ENCODE measurements at regions not wholly inside any gene's neighbourhood (a gene's known extent, or its start where the extent isn't known, plus 50 kb on each side); places are given as distances from the start of the nearest gene placed in this dataset.

DNA sequence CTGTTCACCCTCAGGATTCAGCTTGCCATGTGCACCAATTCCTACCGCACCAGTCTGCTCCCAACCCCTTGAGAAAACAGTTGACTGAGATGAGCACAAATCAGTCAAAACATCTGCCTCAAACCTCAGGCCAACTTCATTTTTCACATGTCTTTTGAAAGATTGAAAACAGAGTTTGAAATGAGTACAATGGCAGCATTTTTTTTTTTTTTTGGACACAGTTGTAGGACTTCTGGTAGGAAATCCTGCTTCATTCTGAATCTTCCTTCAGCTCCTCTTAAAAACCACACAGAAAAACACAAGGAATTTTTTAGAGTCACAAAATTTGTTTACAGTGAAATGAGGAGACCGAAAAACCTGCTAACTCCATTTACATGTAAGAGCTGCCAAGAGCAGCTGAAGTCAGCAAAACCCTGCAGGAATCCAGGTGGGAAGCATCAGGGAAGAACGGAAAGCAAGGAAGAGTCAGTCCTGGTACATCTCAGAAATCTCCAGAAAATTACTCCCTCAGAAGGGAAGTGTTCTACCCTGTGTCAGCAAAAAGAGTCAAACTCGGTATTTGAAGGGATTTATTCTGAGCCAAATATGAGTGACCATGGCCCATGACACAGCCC lies 100.3 kb upstream of the TMTC1 start:
- no peak for DNase-seq
- no peaks in the 10 kb centered on the region for H3K27me3 Mint-ChIP-seq
- no peak overlapping the region for H3K27ac Mint-ChIP-seq
- no peaks in the 10 kb centered on the region for H3K4me1 Mint-ChIP-seq
- no peaks in the 10 kb centered on the region for H3K9me3 Mint-ChIP-seq (ENCODE audit: low read depth)
- CTCF ChIA-PET, result no interaction called here
- H3K4me3 Mint-ChIP-seq, result no peak overlapping the region
- ATAC-seq, result no peak
- no peaks in the 10 kb centered on the region for H3K36me3 Mint-ChIP-seq

- CTCF ChIA-PET, result no interaction called here
- Mint-ChIP-seq H3K4me3 (no peak overlapping the region), H3K4me1 (no peaks in the 10 kb centered on the region), H3K27me3 (no peaks in the 10 kb centered on the region), H3K36me3 (no peaks in the 10 kb centered on the region), H3K27ac (no peak overlapping the region), H3K9me3 (ENCODE audit: low read depth) (no peaks in the 10 kb centered on the region)
- DNase-seq (no peak), ATAC-seq (no peak)
These were observed 99.8 kb upstream of the TMTC1 start for GRCh38 chr12:29883525-29883924.

DNA sequence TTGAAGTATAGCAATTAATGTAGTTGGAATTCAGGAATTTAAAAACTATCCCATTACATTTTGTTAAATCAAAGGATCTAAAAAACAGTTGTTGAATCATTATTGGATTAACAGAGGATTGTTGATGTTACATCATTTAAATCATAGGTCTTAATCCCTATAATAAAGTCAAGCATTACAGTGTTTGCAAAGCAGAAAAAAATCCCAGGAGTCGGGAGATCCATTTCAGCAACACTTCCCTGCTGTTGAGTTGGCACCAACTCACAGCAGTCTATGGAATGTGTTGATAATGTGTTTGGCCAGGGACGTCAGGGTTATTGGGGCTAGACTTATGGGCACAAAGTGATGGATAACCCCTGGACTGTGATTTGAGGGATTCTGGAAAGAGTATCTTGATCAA lies 99.1 kb upstream of the TMTC1 start:
- ATAC-seq, result no peak
- no peak overlapping the region for H3K27ac Mint-ChIP-seq

GRCh38 chr12:29880987-29881386 lies 97.2 kb upstream of the TMTC1 start:
- Mint-ChIP-seq H3K27me3 (no peaks in the 10 kb centered on the region), H3K4me1 (no peaks in the 10 kb centered on the region), H3K27ac (no peak overlapping the region), H3K9me3 (ENCODE audit: low read depth) (peaks cover under 1% of the 10 kb centered on the region), H3K4me3 (no peak overlapping the region), H3K36me3 (no peaks in the 10 kb centered on the region)
- ATAC-seq, result no peak
- no peak for DNase-seq
- CTCF ChIA-PET, result no interaction called here

More for the DNA sequence above, 99.1 kb upstream of the TMTC1 start:
- H3K4me3 Mint-ChIP-seq, result no peak overlapping the region
- CTCF ChIA-PET, result no interaction called here
- H3K9me3 Mint-ChIP-seq (ENCODE audit: low read depth), result no peaks in the 10 kb centered on the region
- no peak for DNase-seq
- H3K27me3 Mint-ChIP-seq, result no peaks in the 10 kb centered on the region
- no peaks in the 10 kb centered on the region for H3K36me3 Mint-ChIP-seq
- H3K4me1 Mint-ChIP-seq, result no peaks in the 10 kb centered on the region

DNA sequence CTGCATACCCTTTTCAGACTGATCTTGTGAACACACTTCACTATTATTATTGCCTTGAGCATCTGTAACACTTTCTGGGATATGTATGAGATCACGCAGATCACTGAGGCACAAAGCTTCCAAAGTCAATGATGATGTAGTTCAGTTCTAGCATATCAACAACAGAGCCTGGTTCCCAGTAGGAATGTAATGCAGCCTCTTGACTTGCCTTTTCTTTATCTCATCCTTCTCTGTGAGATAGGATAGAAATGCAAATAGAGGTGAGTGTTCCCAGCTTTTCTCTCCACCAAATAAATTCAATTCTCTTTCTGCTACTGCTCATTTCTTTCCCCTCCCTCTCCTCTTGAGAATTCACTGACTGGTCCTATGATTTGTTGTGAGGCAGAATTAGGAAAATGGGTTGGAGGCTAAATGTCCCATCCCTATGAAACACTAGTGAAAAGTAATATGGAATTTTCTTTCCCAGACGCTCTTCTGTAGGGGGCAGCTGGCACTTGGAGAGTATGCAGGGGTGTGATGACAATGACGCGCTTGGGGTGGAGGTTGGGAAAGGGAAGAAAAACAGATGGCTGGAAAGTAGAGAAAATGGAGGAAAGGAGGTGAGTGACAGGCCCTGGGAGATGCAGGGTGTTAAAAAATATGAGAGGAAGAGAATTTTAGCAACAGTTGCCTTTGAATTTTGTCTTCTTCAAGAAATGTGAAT lies 96.0 kb upstream of the TMTC1 start:
- H3K4me3 Mint-ChIP-seq, result no peak overlapping the region
- H3K9me3 Mint-ChIP-seq (ENCODE audit: low read depth), result peaks cover 2% of the 10 kb centered on the region
- DNase-seq (no peak), ATAC-seq (no peak)
- no peaks in the 10 kb centered on the region for H3K36me3 Mint-ChIP-seq
- CTCF ChIA-PET, result interaction anchor here (1.1 kb wide), 1 partner anchor 8 kb away, joined by 3 read pairs; no protein-coding TSS in a partner anchor
- H3K27me3 Mint-ChIP-seq, result no peaks in the 10 kb centered on the region
- H3K27ac Mint-ChIP-seq, result no peak overlapping the region
- no peaks in the 10 kb centered on the region for H3K4me1 Mint-ChIP-seq

GRCh38 chr12:29869946-29870345 lies 86.2 kb upstream of the TMTC1 start:
- no peak overlapping the region for H3K27ac Mint-ChIP-seq
- peaks cover 9% of the 10 kb centered on the region for H3K9me3 Mint-ChIP-seq (ENCODE audit: low read depth)
- DNase-seq (no peak), ATAC-seq (no peak)
- CTCF ChIA-PET, result no interaction called here
- H3K27me3 Mint-ChIP-seq, result no peaks in the 10 kb centered on the region
- H3K4me1 Mint-ChIP-seq, result no peaks in the 10 kb centered on the region
- no peaks in the 10 kb centered on the region for H3K36me3 Mint-ChIP-seq
- H3K4me3 Mint-ChIP-seq, result no peak overlapping the region

GRCh38 chr12:29867823-29868222 lies 84.1 kb upstream of the TMTC1 start:
- no peaks in the 10 kb centered on the region for H3K4me1 Mint-ChIP-seq

GRCh38 chr12:29863665-29864064 lies 79.9 kb upstream of the TMTC1 start:
- no peak for DNase-seq
- Mint-ChIP-seq H3K36me3 (no peaks in the 10 kb centered on the region), H3K27ac (no peak overlapping the region), H3K4me1 (no peaks in the 10 kb centered on the region), H3K4me3 (no peak overlapping the region), H3K27me3 (no peaks in the 10 kb centered on the region), H3K9me3 (ENCODE audit: low read depth) (peaks cover 6% of the 10 kb centered on the region)
- ATAC-seq, result no peak
- CTCF ChIA-PET, result no interaction called here

More at GRCh38 chr12:29867823-29868222, 84.1 kb upstream of the TMTC1 start:
- ATAC-seq, result no peak
- peaks cover 9% of the 10 kb centered on the region for H3K9me3 Mint-ChIP-seq (ENCODE audit: low read depth)
- H3K27me3 Mint-ChIP-seq, result no peaks in the 10 kb centered on the region
- CTCF ChIA-PET, result no interaction called here
- H3K36me3 Mint-ChIP-seq, result no peaks in the 10 kb centered on the region
- H3K4me3 Mint-ChIP-seq, result no peak overlapping the region
- DNase-seq, result no peak
- no peak overlapping the region for H3K27ac Mint-ChIP-seq

GRCh38 chr12:29858270-29858786 lies 74.6 kb upstream of the TMTC1 start:
- no peak overlapping the region for H3K27ac Mint-ChIP-seq
- H3K36me3 Mint-ChIP-seq, result no peaks in the 10 kb centered on the region
- H3K27me3 Mint-ChIP-seq, result no peaks in the 10 kb centered on the region
- ATAC-seq (no peak), DNase-seq (no peak)
- H3K9me3 Mint-ChIP-seq (ENCODE audit: low read depth), result peaks cover 2% of the 10 kb centered on the region
- H3K4me1 Mint-ChIP-seq, result no peaks in the 10 kb centered on the region
- H3K4me3 Mint-ChIP-seq, result no peak overlapping the region
- CTCF ChIA-PET, result no interaction called here

DNA sequence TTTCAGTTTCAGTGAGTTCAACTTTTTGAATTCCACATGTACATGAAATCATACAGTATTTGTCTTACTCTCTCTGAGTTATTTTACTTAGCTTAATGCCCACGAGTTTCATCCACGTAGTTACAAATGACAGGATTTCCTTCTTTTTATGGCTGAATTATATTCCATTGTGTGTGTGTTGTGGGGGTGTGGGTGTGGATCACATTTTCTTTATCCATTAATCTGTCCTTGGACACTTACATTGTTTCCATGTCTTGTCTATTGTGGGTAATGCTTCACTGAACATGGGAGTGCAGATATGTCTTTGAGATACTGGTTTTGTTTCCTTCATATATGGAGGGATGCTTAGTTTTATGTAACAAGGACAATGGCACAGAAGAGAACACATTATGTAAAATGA lies 63.5 kb upstream of the TMTC1 start:
- no peaks in the 10 kb centered on the region for H3K9me3 Mint-ChIP-seq (ENCODE audit: low read depth)
- CTCF ChIA-PET, result no interaction called here
- no peaks in the 10 kb centered on the region for H3K27me3 Mint-ChIP-seq
- DNase-seq (no peak), ATAC-seq (no peak)
- H3K4me1 Mint-ChIP-seq, result no peaks in the 10 kb centered on the region
- H3K27ac Mint-ChIP-seq, result no peak overlapping the region
- no peak overlapping the region for H3K4me3 Mint-ChIP-seq
- H3K36me3 Mint-ChIP-seq, result no peaks in the 10 kb centered on the region

- Mint-ChIP-seq H3K4me3 (no peak overlapping the region), H3K9me3 (ENCODE audit: low read depth) (no peaks in the 10 kb centered on the region), H3K4me1 (no peaks in the 10 kb centered on the region), H3K27ac (no peak overlapping the region), H3K36me3 (no peaks in the 10 kb centered on the region), H3K27me3 (no peaks in the 10 kb centered on the region)
- ATAC-seq (no peak), DNase-seq (no peak)
- CTCF ChIA-PET, result no interaction called here
These were observed 60.9 kb upstream of the TMTC1 start for GRCh38 chr12:29844667-29845066.

- Mint-ChIP-seq H3K27ac (no peak overlapping the region), H3K4me3 (no peak overlapping the region), H3K27me3 (no peaks in the 10 kb centered on the region), H3K9me3 (ENCODE audit: low read depth) (peaks cover 3% of the 10 kb centered on the region), H3K36me3 (no peaks in the 10 kb centered on the region), H3K4me1 (no peaks in the 10 kb centered on the region)
- CTCF ChIA-PET, result no interaction called here
- no peak for ATAC-seq
- DNase-seq, result no peak
These were observed 59.3 kb upstream of the TMTC1 start for GRCh38 chr12:29843036-29843435.

GRCh38 chr12:29838768-29839167 lies 55.0 kb upstream of the TMTC1 start:
- Mint-ChIP-seq H3K27me3 (no peaks in the 10 kb centered on the region), H3K4me3 (no peak overlapping the region), H3K9me3 (ENCODE audit: low read depth) (peaks cover 5% of the 10 kb centered on the region), H3K27ac (no peak overlapping the region), H3K36me3 (no peaks in the 10 kb centered on the region), H3K4me1 (no peaks in the 10 kb centered on the region)
- CTCF ChIA-PET, result no interaction called here
- DNase-seq (no peak), ATAC-seq (no peak)
